Eye (tissue), 1 donor: ENCODE measurements at regions not wholly inside any gene's neighbourhood (a gene's known extent, or its start where the extent isn't known, plus 50 kb on each side); places are given as distances from the start of the nearest gene placed in this dataset.
A peak's percentile ranks its signal among the peaks of the same experiment; 100 is the strongest.

Source experiments
- DNase-seq: peaks from one replicate; pipeline ENCODE4 v3.0.0-alpha.2; 2015

DNA sequence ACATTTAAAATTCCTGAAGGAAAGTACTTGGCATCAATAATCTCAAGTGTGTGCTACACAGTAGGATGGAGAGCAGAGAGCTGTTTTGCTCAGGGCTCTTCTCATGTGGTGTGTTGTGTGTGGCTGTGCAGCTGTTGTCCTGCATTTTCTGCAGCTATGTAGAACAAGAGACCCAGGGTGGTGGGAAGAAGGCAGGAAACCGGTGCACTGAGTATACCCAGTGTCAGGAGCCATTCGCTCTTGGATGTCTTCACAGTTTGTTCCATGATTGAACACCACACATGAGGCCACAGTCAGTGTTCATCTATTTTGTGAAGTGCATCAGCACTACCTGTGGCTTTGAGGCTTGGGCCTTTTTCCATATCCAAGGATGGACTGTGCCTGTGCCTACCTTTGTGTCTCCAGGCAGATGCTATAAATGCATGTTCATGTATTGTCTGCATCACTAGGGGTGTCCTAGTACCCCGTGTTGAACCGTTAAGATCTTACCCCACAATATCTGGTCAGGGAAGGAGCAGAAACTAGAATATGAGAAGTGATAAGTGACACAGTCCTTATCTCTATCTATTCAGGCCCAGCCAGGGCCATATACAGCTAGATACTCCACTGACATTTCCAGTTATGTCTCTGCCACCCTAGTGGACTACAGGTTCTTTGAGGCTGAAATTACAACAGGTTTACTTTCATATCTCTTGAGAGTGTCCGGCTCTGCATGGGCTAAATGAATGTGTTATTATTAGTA, 194.3 kb downstream of the NR2F2 start:
- no peak for DNase-seq

DNA sequence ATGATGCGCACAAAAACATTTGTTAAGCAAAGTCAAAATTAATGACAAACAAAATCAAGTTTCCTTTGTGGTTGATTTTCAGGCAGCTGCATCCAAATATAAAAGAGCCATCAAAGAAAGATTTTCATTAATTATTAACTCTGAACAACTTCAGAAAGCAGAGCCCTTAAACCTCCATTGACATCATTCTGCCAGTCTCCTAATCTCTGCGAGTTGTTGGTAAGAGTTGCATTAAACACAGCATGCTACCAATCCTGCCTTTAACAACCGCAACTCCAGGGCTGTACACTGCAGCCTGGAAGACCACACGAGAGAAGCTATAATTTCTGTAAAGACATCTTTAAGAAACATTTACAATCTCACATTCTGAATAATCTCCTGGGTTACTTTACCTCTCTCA, 204.6 kb downstream of the NR2F2 start:
- no peak for DNase-seq

DNA sequence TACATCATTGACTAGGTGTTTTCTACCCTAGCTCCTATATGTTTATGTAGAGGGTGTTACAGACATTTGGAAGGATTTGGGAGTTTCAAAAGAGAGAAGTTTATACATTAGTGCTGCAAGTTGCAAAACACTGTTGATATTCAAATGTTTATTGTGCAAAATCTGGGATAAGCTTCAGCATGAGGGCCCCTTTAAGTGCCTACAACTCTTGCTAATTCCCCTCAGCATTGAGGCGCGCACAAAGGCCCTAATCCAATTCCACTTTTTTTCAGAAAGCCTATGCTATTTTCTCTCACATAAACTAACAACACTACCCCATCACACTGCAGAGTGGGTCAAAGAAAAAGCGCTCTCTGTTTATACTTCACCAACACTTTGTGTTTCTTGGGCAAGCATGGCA, 208.0 kb downstream of the NR2F2 start:
- no peak for DNase-seq

DNA sequence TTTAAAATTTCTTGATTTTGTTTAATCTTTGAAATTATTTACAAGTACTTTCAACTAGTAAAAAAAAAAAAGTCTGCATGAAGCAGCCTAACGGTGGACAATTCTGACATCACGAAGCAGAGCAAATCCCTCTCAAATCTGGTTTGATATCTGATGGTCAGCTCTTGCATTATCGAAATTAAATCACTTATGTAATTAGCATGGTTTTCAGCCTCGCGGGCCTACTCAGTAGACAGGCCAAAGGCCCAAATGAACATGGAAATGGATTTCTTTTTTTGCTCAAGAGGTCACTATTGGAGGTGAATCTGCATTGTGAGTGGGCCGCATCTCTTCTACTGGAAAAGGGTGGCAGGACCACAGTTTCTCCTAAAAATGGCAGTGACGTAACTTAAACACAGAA, 209.8 kb downstream of the NR2F2 start:
- DNase-seq: no peak

DNA sequence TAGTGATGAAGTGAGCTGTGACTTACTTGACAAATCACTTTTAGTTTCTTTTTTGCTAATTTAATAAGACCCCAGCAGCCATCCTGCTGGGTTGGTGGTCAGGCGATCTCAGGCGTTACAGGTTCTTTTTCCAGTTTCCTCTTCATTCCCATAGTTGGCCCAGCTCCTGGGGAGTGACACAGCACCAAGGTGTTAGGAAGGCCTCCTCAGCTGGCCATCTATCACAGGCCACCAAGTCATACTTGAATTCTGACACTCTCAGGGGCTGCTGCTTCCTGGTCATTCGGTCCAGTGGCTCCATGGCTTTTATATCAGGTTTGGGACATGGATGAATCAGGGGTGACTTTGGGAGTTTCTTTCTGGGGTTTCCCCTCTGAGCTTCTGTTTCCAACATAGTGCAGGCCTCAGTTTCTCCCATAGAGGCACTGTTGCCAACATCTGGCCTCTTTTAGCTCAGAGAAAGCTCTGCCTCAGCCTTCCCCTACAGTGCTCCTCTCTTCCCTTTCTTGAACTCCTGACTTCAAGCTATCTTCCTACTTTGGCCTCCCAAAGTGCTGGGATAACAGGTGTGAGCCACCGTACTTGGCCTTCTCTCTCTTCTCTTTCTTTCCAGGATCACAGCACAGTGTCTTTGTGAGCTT, 211.8 kb downstream of the NR2F2 start:
- no peak for DNase-seq

DNA sequence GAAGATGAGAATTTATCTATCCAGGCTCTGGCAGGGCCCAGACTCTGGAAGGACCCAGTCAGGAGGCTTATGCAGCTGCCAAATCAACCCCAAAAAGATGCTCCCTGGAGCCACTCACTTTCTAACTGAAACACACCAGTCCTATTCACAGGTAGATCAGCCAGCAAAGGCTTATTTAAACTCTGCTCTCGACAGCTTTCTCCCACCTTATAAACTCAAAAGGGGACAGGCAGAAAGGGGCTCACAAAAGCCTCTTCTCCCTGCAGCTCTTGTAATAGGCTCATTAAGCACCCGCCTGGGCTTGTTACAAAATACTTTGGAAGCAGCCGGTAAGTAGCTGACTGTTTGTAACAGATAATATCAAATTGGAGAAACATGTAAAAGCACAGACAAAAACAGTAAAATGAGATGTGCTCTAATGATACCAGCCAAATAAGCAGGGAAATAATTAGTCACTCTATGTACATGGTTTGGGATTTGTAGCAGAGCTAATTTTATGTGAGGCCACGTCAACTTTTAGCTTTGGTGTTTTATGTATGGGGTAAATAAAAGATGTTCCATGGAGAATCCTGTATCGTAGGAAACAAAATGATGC, 213.8 kb downstream of the NR2F2 start:
- peak; percentile 27 for DNase-seq

DNA sequence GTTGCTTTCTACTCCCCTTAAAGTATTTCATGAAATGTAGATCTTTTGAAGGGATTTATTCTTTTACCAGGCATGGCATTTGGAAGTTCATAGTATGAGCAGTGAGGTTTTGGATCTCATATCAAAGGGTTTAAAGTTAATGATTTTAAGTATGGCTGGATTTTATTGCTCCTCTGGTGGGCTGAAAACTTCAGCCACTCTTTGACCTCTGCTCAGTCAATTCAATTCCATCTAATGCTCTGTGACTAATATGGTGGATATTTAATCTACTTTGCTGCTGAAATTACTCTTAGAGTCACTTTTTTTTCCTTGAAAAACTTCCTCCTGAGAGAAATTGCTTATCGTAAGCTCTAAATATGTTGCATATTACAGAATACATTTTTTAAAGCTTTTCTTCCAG, 218.6 kb downstream of the NR2F2 start:
- DNase-seq: no peak

DNA sequence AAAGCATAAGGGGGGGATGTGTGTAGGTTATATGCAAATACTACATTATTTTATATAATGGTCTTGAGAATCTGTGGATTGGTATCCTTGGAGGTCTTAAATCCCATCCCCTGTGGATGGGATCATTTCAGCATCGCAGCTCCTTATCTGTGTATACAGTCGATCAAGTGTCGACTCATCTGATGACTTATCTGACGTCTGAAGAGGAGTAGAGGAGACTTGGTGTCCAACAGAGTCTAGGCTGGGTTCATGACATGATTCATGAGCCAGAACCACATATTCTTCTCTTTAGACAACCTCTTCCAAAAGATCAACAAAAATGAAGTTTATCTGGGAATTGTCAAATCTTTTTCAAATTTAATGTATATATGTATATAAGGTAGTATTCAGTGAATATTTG, 220.7 kb downstream of the NR2F2 start:
- DNase-seq: no peak

DNA sequence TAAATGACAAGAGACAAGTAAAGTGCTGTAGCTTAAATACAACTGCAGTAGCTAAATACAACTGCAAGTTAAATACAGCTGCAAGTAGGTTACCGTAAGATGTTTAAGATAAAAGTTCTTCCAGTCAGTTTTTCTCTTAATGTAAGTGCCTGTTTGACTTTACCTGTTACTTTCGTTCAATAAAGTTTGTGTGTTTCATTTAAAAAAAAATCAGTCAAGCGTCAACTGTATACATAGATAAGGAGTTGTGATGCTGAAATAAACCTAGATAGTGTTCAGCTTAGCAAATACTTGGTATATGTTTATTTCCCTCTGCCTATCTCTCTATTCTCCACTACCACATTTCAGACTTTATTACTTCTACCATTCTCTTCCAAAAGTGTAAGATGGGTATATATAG, 221.2 kb downstream of the NR2F2 start:
- DNase-seq: no peak

DNA sequence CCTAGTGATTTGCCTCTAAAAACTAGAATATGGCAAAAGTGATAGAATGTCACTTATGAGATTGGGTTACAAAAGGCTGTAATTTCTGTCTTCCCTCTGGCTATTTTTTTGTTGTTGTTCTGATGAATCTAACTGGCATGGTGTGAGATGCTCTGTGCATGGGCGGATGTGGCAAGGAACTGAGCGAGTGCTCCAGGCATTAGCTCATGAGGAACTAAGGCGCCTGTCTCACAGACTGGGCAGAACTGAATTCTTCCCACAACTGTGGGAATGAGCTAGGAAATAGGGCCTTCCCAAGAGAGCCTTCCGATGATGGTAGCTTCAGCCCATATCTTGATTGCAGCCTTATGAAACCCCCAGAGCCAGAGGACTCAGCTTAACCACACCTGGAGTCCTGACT, 222.5 kb downstream of the NR2F2 start:
- no peak for DNase-seq

DNA sequence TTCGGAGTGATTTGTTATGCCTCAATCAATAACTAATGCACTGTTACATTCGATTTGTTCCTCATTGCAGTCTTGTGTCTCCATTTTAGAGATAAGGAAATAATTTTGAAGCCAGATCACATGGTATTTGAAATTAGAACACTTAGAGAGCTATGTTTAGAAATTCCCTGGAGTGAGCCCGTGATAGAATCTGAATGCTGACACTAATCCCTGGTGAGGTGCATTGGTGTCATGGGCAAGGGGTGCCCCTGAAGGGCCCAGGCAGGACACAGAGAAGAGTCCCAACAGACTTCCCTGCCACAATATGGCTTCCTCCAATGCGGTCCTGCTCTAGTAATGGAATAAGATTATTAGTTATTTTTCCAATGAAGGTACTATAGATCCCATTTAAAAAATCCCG, 223.0 kb downstream of the NR2F2 start:
- DNase-seq: no peak

DNA sequence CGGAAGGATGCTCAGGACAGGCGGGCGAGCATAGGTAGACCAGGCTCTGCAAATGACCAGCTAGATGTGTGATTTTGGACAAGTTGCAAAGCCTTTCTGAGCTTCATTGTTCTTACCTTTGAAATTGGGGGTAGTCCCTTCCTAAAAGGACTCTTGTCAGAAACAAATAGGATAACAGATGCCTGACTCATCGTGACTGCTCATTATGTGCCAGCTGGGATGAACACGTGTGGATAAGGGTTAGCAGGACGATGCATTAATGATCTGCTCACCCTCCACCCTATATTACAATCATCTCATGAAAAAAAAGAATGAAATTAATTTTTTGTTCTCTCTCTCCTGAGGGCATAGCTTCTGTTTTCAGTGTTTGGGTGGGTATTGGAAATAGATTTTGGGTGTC, 223.4 kb downstream of the NR2F2 start:
- no peak for DNase-seq

DNA sequence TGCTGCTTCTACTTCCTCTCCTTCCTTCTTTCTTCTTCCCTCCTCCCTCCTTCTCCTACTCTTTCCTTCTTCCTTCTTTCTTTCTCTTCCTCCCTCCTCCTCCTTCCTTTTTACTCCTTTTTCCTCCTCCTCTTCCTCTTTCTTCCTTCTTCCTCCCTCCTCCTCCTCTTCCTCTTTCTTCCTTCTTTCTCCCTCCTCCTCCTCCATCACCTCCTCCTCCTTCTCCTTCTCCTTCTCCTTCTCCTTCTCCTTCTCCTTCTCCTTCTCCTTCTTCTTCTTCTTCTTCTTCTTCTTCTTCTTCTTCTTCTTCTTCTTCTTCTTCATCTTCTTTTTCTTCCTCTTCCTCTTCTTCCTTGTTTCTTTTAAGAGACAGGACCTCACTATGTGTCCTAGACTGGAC, 224.0 kb downstream of the NR2F2 start:
- DNase-seq: no peak

DNA sequence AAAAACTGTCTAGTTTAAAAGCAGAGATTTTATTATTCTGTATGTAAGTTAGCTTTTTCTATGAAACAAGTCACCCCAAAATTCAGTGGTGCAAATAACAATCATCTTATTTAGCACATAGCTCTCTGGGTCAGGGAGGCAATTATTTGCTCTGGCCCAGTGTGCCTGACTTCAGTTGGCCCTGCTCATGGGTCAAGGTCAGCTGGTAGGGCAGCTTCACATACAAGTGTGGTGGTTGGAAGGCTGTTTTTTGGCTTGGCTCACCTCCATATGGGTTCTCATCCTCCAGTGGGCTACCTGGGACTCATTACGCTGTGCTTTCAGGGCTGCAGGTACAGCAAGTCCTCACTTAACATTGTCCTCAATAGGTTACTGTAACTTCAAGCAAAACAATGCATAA, 228.6 kb downstream of the NR2F2 start:
- no peak for DNase-seq

DNA sequence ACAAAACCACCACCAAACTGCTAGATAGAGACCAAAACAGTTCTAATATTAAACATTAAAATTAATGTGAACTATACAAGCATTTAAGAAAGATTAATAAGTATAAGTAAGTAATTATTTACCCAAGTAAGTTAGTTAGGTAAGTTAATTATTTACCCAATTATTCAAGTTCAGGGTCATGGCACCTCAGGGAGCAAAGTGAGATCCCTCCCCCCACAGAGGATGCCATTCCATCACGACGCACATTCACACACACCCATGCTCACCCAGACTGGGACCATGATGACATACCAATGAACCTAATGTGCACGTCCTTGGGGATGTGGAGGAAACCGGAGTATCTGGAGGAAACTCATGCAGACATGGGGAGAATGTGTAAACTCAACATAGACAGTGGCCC, 229.1 kb downstream of the NR2F2 start:
- DNase-seq: no peak

DNA sequence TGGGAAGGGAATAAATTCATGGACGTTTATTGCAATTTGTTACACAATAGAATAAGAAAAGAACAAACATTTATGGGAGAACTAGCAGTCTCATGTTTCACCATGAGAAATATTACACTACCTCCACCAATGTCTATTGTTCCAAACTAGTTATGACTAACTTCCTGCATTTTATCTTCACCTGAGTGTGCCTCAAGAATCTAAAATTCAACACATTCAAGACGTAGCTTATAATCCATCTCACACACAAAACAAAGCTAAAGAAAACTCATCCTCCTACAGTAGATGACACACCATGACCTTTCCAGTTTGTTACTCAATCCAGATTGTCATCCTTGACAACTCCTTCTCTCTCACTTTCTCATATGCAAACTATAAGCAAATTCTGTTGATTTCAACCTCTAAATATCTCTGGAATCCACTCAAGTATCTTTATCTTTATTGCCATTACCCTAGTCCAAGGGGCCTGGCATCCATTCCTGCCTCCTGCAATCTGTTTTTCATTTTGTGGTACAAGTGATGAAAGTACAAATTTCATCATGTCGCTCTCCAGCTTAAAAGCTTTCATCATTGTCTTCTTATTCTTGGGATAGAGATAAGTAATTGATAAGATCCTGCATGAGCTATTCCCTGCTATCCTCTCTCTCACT, 229.9 kb downstream of the NR2F2 start:
- no peak for DNase-seq

DNA sequence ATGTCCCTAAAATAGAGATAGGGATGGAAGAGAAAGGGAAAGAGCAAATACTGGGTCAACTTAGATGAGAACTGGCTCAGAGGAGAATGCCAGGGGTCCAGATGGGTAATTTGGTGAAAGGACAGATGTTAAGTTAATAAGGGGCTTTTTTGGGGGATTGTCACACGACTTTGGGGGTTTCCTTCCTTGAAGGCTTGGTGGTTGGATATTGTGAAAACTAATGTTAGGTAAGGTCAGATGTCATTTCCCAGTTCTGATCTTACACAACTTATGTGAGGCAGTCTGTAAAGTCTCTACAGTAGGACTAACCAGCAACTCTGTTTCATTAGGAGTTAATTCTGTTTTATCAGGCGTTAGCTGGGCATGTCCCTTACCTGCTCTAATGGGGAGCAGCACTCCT, 231.1 kb downstream of the NR2F2 start:
- DNase-seq: no peak

DNA sequence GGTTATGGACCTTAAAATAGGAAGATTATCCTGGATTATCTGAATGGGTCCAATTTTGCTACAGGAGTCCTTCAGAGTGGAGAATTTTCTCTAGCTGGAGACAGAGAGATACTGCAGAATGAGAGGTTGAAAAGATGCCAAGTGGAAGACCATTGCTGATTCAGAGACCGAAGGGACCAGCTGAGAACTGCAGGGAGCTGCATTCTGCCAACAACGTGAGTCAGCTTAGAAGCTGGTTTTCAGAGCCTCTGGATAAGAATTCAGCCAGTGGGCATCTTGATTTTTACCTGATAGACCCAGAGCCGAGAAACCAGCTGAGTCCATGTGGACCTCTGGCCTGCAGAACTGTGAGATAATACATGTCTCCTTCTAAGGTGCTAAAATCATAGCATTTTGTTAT, 234.0 kb downstream of the NR2F2 start:
- no peak for DNase-seq

DNA sequence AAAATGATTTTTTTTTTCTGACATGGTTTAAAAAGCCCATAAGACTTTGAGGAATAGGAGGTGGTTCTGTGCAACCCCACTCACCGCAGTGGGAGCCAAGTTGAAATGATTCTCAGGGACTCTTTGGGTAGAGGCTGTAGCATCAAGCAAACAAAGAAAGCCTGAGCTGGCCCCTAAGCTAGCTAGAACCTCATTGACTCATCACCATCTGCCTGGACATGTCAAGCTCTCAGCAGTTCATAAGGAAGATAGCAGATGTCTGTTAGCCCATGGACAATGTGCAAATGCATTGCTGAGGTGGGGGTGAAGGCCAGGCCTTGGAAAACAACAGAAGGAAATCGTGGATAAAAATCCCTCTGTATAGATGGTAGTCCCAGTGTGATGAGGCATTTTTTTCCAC, 234.8 kb downstream of the NR2F2 start:
- no peak for DNase-seq

DNA sequence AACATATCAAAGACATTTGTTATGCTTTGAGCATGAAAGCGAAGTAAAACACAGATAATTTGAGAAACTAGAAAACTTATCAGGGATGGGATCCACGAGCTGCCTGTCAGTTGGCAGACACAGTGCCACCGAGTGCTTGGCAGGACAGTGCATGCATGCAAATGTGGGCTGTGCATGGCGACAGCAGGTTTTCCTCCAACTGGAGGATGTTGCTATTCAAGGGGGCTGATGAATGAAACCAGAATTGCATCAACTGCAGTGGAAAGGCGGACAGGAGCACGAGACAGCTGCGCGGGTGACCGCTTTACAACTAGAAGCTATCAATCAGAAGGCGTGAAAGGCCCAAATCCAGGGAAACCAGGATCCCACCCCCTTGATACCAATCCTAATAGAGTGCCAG, 244.3 kb downstream of the NR2F2 start:
- no peak for DNase-seq

DNA sequence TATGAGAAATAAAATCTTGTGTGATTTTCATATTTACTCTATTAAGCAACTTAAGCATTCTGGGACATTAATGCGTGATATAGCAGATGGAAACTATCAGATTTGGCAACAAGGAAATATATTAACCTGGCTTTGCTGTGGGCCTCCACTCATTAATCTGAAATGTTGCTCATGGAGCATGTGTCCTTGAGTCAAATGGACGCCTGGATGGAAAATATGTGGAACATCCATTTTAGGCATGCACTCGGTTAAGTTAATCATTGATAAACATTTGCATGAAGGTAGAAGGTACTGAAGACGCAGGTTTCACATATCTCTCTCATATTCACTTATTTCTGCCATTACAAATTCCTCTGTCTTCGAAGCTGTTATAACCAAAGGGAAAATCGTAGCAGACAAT, 246.1 kb downstream of the NR2F2 start:
- DNase-seq: no peak

DNA sequence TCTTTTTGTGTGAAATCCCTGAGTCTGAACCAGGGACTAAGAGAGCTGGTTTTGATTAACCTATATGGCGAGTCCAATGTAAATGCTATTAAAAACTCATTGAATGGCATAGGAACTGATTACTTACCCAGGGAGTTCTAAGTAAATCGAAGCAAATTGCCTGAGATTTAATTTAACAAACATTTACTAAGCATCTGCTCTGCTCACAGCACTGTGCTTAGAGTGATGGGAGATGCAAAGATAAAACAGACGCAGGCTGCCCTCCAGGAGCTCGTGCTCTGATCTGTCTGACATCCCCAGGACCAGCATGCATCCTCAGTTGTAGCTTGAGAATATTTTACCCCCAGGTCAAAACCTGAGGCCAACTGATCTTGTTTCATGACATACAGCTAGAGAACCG, 247.9 kb downstream of the NR2F2 start:
- DNase-seq: no peak

DNA sequence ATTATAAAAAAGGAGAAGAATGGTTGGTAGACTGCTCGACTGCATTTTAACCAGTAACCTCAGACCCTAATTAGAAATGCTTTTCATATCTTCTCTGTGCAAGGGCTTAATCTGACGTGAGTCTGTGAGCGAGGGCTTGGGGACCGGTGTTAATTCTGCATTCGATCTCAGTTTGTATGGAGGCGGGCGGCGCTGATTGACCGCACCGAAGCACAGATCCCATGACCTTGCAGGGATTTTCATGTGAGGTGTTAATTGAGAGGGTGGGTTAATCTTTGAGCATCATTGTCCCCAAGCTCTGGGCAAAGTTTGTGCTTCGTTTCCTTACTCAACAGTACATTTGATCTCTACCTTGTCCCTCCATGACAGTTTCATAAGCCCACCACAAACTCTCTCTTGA, 250.9 kb downstream of the NR2F2 start:
- DNase-seq: peak; percentile 8

DNA sequence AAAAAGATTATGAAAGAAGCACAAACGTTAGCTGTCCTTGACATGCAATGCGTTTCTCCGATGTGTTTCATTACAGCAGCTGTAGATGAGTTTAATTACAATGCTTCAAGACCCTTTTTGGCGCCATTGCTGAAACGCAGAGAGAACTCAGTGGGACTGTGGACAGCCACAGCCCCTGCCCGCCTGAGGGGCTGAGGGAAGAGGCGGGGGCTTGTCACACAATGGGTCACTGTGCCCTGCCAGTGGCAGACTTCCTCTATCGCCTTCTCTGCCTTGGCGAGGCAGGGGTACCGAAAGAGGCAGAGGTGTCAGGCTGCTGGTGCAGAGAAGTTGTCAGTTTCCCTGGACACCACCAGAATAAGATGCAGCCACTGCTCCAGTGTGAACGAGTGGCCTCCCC, 252.0 kb downstream of the NR2F2 start:
- DNase-seq: no peak
